Anterior cingulate cortex (tissue), 58 donors: ENCODE measurements at regions not wholly inside any gene's neighbourhood (a gene's known extent, or its start where the extent isn't known, plus 50 kb on each side); places are given as distances from the start of the nearest gene placed in this dataset.

Source experiments
- DNase-seq, 58 donors: peaks; one replicate each; lab custom pipeline; 2025; lab: John Stamatoyannopoulos, UW

GRCh38 chr17:77423589-77424451, 283.1 kb downstream of the SEC14L1 start:
- DNase-seq = peak in 55 of 58 donors; percentile 25 to 91 (median 71)

- DNase-seq = peak in 47 of 58 donors; percentile 26 to 88 (median 62)
These were observed 284.0 kb downstream of the SEC14L1 start for GRCh38 chr17:77424585-77425344.

- no peak for DNase-seq
These were observed 284.6 kb downstream of the SEC14L1 start for GRCh38 chr17:77425348-77425747.

GRCh38 chr17:77425791-77426641, 285.2 kb downstream of the SEC14L1 start:
- DNase-seq = no peak

GRCh38 chr17:77426676-77427386, 286.1 kb downstream of the SEC14L1 start:
- DNase-seq = no peak

GRCh38 chr17:77427391-77427991, 286.7 kb downstream of the SEC14L1 start:
- DNase-seq = peak in 11 of 58 donors; percentile 17 to 80 (median 40)

GRCh38 chr17:77428020-77428748, 287.4 kb downstream of the SEC14L1 start:
- peak in 9 of 58 donors; percentile 24 to 55 (median 32) for DNase-seq

- no peak for DNase-seq
These were observed 288.1 kb downstream of the SEC14L1 start for GRCh38 chr17:77428749-77429368.

GRCh38 chr17:77429369-77429968, 288.7 kb downstream of the SEC14L1 start:
- DNase-seq = no peak

GRCh38 chr17:77429969-77430752, 289.4 kb downstream of the SEC14L1 start:
- peak in 52 of 58 donors; percentile 20 to 82 (median 64) for DNase-seq

GRCh38 chr17:77432034-77432661, 291.4 kb downstream of the SEC14L1 start:
- no peak for DNase-seq

- no peak for DNase-seq
These were observed 292.0 kb downstream of the SEC14L1 start for GRCh38 chr17:77432742-77433141.

- DNase-seq = no peak
These were observed 292.8 kb downstream of the SEC14L1 start for GRCh38 chr17:77433385-77434135.

GRCh38 chr17:77434136-77435114, 293.7 kb downstream of the SEC14L1 start:
- no peak for DNase-seq
